ENCODE measurements at regions not wholly inside any gene's neighbourhood (a gene's known extent, or its start where the extent isn't known, plus 50 kb on each side); places are given as distances from the start of the nearest gene placed in this dataset.

- TF ChIP-seq, protein P1, sequence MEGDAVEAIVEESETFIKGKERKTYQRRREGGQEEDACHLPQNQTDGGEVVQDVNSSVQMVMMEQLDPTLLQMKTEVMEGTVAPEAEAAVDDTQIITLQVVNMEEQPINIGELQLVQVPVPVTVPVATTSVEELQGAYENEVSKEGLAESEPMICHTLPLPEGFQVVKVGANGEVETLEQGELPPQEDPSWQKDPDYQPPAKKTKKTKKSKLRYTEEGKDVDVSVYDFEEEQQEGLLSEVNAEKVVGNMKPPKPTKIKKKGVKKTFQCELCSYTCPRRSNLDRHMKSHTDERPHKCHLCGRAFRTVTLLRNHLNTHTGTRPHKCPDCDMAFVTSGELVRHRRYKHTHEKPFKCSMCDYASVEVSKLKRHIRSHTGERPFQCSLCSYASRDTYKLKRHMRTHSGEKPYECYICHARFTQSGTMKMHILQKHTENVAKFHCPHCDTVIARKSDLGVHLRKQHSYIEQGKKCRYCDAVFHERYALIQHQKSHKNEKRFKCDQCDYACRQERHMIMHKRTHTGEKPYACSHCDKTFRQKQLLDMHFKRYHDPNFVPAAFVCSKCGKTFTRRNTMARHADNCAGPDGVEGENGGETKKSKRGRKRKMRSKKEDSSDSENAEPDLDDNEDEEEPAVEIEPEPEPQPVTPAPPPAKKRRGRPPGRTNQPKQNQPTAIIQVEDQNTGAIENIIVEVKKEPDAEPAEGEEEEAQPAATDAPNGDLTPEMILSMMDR (conservative IDR thresholded peaks at IDR 0.05; ENCODE audit: low read depth in 2 of 2) = no peak
- no peak for TF ChIP-seq CREB1 (CRISPR knock-in tag; IDR thresholded peaks at IDR 0.05; ENCODE audit: low read depth)
Observed at GRCh38 chr3:94272016-94272415, 209.2 kb downstream of the NSUN3 start (continued).

- Histone ChIP-seq H3K27me3 (ENCODE audit: insufficient read depth) (no peaks in the 10 kb centered on the region), H3K36me3 (ENCODE audit: insufficient read depth) (no peaks in the 10 kb centered on the region), H3K4me3 (no peak overlapping the region), H3K27ac (ENCODE audit: low read depth) (no peak overlapping the region), H3K4me1 (ENCODE audit: insufficient read depth) (0 out of 2 replicates have a peak, but pooled peaks cover 8% of the 10 kb centered on the region), H3K4me2 (no peak overlapping the region), H3K9me2 (ENCODE audit: insufficient read depth) (no peaks in the 10 kb centered on the region), H3K79me2 (replicated peaks; ENCODE audit: insufficient read depth) (no peaks in the 10 kb centered on the region), H4K20me1 (replicated peaks; ENCODE audit: insufficient read depth) (no peaks in the 10 kb centered on the region), H3F3A (replicated peaks; ENCODE audit: low read depth) (no peaks in the 10 kb centered on the region), H2AFZ (no peak overlapping the region)
- no peak for DNase-seq (ENCODE audit: low spot score)
- ATAC-seq = no peak
- Mint-ChIP-seq H3K4me3 (no peak overlapping the region), H3K27ac (no peak overlapping the region), H3K36me3 (ENCODE audit: low read depth) (no peaks in the 10 kb centered on the region), H3K4me1 (peaks cover 6% of the 10 kb centered on the region; the same call in 2 of the 3 replicates), H3K9me3 (no peaks in the 10 kb centered on the region), H3K27me3 (ENCODE audit: insufficient read depth, low read depth, poor library complexity) (peaks cover 2% of the 10 kb centered on the region)
- TF ChIP-seq, protein P1 (conservative IDR thresholded peaks at IDR 0.05; ENCODE audit: low read depth in 2 of 2) = no peak
- TF ChIP-seq, protein P2, sequence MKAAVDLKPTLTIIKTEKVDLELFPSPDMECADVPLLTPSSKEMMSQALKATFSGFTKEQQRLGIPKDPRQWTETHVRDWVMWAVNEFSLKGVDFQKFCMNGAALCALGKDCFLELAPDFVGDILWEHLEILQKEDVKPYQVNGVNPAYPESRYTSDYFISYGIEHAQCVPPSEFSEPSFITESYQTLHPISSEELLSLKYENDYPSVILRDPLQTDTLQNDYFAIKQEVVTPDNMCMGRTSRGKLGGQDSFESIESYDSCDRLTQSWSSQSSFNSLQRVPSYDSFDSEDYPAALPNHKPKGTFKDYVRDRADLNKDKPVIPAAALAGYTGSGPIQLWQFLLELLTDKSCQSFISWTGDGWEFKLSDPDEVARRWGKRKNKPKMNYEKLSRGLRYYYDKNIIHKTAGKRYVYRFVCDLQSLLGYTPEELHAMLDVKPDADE (IDR thresholded peaks at IDR 0.05) = no peak
- TF ChIP-seq ZNF114 (CRISPR knock-in tag; IDR thresholded peaks at IDR 0.05) = no peak
- TF ChIP-seq NANOG (IDR thresholded peaks at IDR 0.05; ENCODE audit: borderline replicate concordance) = no peak
- no peak for TF ChIP-seq JUNB (IDR thresholded peaks at IDR 0.05; ENCODE audit: unreplicated experiment)
- TF ChIP-seq CREB1 (CRISPR knock-in tag; IDR thresholded peaks at IDR 0.05; ENCODE audit: low read depth) = no peak
- no peak for TF ChIP-seq STAT1 (IDR thresholded peaks at IDR 0.05; ENCODE audit: unreplicated experiment)
- no peak for TF ChIP-seq POLR2AphosphoS5 (IDR thresholded peaks at IDR 0.05; ENCODE audit: low read depth)
- no peak for TF ChIP-seq REST (IDR thresholded peaks at IDR 0.05; ENCODE audit: unreplicated experiment)
- TF ChIP-seq ZNF331 (CRISPR knock-in tag; IDR thresholded peaks at IDR 0.05; ENCODE audit: low read depth) = no peak
- no peak for TF ChIP-seq EZH2phosphoT487 (IDR thresholded peaks at IDR 0.05; ENCODE audit: unreplicated experiment)
- no peak for TF ChIP-seq EZH2 (IDR thresholded peaks at IDR 0.05; ENCODE audit: low read depth, unreplicated experiment)
Observed at GRCh38 chr3:94280958-94281357, 218.1 kb downstream of the NSUN3 start.

Data from GM23338 (cell line).